GM20000 (cell line): ENCODE measurements at regions not wholly inside any gene's neighbourhood (a gene's known extent, or its start where the extent isn't known, plus 50 kb on each side); places are given as distances from the start of the nearest gene placed in this dataset.

Experiments
- DNase-seq: peaks from one replicate; pipeline ENCODE4 v3.0.0; 2012; ENCODE audit warnings: low spot score
- CTCF ChIP-seq: IDR thresholded peaks from 2 replicates; pipeline ENCODE4 v1.5.1; 2012; ENCODE audit warnings: mild to moderate bottlenecking, control low read depth; ENCODE audit errors: extremely low read depth, missing control alignments

- DNase-seq, result no peak
- TF ChIP-seq CTCF, result no peak
Observed at GRCh38 chr15:45884755-45885445, 250.1 kb downstream of the SQOR start.

GRCh38 chr15:45885801-45886200 is 251.0 kb downstream of the SQOR start:
- no peak for TF ChIP-seq CTCF

GRCh38 chr15:45891766-45892165 is 256.9 kb downstream of the SQOR start:
- no peak for TF ChIP-seq CTCF
- no peak for DNase-seq

More at GRCh38 chr15:45885801-45886200, 251.0 kb downstream of the SQOR start:
- DNase-seq, result no peak

- TF ChIP-seq CTCF, result no peak
- no peak for DNase-seq
Observed at GRCh38 chr15:45892182-45892581, 257.4 kb downstream of the SQOR start.

- DNase-seq, result no peak
Observed at GRCh38 chr15:45903283-45903682, 268.5 kb downstream of the SQOR start.

GRCh38 chr15:45904019-45904418 is 269.2 kb downstream of the SQOR start:
- no peak for DNase-seq
- TF ChIP-seq CTCF, result no peak

More at GRCh38 chr15:45903283-45903682, 268.5 kb downstream of the SQOR start:
- no peak for TF ChIP-seq CTCF

- no peak for DNase-seq
- TF ChIP-seq CTCF, result no peak
Observed at GRCh38 chr15:45906230-45906629, 271.4 kb downstream of the SQOR start.
